ENCODE measurements at regions not wholly inside any gene's neighbourhood (a gene's known extent, or its start where the extent isn't known, plus 50 kb on each side); places are given as distances from the start of the nearest gene placed in this dataset.
A peak's percentile ranks its signal among the peaks of the same experiment; 100 is the strongest.

DNA sequence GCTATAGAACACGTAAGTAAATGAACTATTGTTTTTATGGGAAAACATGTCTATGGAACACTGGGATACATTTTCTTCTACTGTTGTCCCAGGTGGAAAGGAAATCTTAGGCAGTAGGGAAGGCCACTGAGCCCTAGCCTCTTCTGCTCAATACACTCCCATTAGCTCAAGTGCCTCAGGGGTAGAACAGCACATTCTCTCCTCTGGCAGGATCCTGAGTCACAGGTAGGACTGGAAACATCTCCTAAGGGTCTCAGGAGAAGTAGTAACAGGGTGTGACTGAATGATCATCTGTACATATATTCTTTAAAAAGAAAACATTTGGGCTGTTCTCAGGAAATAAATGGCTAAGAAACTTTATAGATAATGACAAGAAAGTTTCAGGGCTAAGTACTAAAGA, 175.6 kb upstream of the ESRRG start:
- Histone ChIP-seq H3K36me3 (replicated peaks in 1 of 2; ENCODE audit: control insufficient read depth in 2 of 2, insufficient read depth in 2 of 2, low read length in 2 of 2) (no peaks in the 10 kb centered on the region), H3K23ac (ENCODE audit: low read depth, low read length, poor library complexity) (no peak overlapping the region), H2AFZ (ENCODE audit: low read length) (no peak overlapping the region), H3K9ac (ENCODE audit: low read depth, low read length, poor library complexity) (no peak overlapping the region), H3K4me2 (ENCODE audit: insufficient read depth, low read length, poor library complexity, severe bottlenecking) (no peak overlapping the region), H2BK12ac (ENCODE audit: low read length) (no peak overlapping the region), H3K9me3 (replicated peaks in 1 of 2; ENCODE audit: control insufficient read depth in 2 of 2, insufficient read depth in 1 of 2, low read depth in 1 of 2, low read length in 2 of 2) (no peaks in the 10 kb centered on the region), H4K8ac (ENCODE audit: low read depth, low read length) (no peak overlapping the region), H3K4ac (ENCODE audit: low read length) (no peak overlapping the region), H3K4me3 (ENCODE audit: low read length in 2 of 2) (no peak overlapping the region), H3K18ac (ENCODE audit: low read length) (no peak overlapping the region), H3K27ac (replicated peaks; ENCODE audit: low read length) (no peak overlapping the region), H3K4me1 (ENCODE audit: control insufficient read depth in 2 of 2, insufficient read depth in 1 of 2, low read depth in 1 of 2, low read length in 2 of 2) (peaks cover 2 to 12% of the 10 kb centered on the region in 2 donors), H2BK5ac (ENCODE audit: low read length) (no peak overlapping the region), H3K27me3 (ENCODE audit: control insufficient read depth in 3 of 3, insufficient read depth in 3 of 3, low read depth in 1 of 3, low read length in 3 of 3) (no peaks in the 10 kb centered on the region), H3K14ac (ENCODE audit: low read length) (no peak overlapping the region), H2BK120ac (ENCODE audit: low read depth, low read length) (no peak overlapping the region), H2AK5ac (ENCODE audit: low read depth, low read length) (no peak overlapping the region), H3K79me1 (ENCODE audit: low read depth, low read length) (no peaks in the 10 kb centered on the region), H2BK15ac (ENCODE audit: low read length) (no peak overlapping the region), H4K91ac (ENCODE audit: low read depth, low read length, poor library complexity) (no peak overlapping the region)
- no peak for DNase-seq (ENCODE audit: low spot score)
- no CpG with 5 or more reads among the region's 1 CpG for whole genome bisulfite sequencing, 2 donors (ENCODE audit: extremely low coverage in 2 of 2, insufficient read length in 2 of 2, insufficient replicate concordance in 1 of 2)

DNA sequence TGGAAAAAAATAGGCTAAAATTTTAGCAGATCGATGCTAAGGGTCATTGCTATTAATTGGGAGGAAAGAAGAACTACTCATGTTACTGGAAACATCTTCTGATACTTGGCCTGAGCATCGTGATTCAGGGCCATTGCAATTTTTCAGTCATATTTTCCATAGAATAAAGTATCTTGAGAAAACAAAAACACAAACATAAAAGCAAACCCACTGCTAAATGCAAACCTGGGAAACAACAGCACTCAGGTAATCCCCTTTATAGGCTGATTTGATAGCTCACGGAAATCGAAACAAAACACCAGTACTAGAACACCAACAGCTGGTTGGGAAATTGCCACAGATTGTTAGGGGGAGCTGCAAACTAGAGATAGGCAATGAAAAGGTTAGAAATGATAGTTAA, 172.9 kb upstream of the ESRRG start:
- Histone ChIP-seq H3K4me3 (ENCODE audit: low read length in 2 of 2) (no peak overlapping the region), H3K4ac (ENCODE audit: low read length) (no peak overlapping the region), H2AK5ac (ENCODE audit: low read depth, low read length) (no peak overlapping the region), H3K79me1 (ENCODE audit: low read depth, low read length) (no peaks in the 10 kb centered on the region), H2AFZ (ENCODE audit: low read length) (no peak overlapping the region), H3K4me2 (ENCODE audit: insufficient read depth, low read length, poor library complexity, severe bottlenecking) (no peak overlapping the region), H2BK15ac (ENCODE audit: low read length) (no peak overlapping the region), H3K9me3 (replicated peaks in 1 of 2; ENCODE audit: control insufficient read depth in 2 of 2, insufficient read depth in 1 of 2, low read depth in 1 of 2, low read length in 2 of 2) (no peaks in the 10 kb centered on the region), H4K8ac (ENCODE audit: low read depth, low read length) (no peak overlapping the region), H3K36me3 (replicated peaks in 1 of 2; ENCODE audit: control insufficient read depth in 2 of 2, insufficient read depth in 2 of 2, low read length in 2 of 2) (no peaks in the 10 kb centered on the region), H4K91ac (ENCODE audit: low read depth, low read length, poor library complexity) (no peak overlapping the region), H3K27ac (replicated peaks; ENCODE audit: low read length) (no peak overlapping the region), H3K9ac (ENCODE audit: low read depth, low read length, poor library complexity) (no peak overlapping the region), H2BK12ac (ENCODE audit: low read length) (no peak overlapping the region), H3K14ac (ENCODE audit: low read length) (no peak overlapping the region), H3K4me1 (ENCODE audit: control insufficient read depth in 2 of 2, insufficient read depth in 1 of 2, low read depth in 1 of 2, low read length in 2 of 2) (peaks cover 0 to 6% of the 10 kb centered on the region in 2 donors), H3K27me3 (ENCODE audit: control insufficient read depth in 3 of 3, insufficient read depth in 3 of 3, low read depth in 1 of 3, low read length in 3 of 3) (no peaks in the 10 kb centered on the region), H2BK5ac (ENCODE audit: low read length) (no peak overlapping the region), H3K23ac (ENCODE audit: low read depth, low read length, poor library complexity) (no peak overlapping the region), H2BK120ac (ENCODE audit: low read depth, low read length) (no peak overlapping the region), H3K18ac (ENCODE audit: low read length) (no peak overlapping the region)
- no CpG with 5 or more reads among the region's 4 CpGs for WGBS, 2 donors (ENCODE audit: extremely low coverage in 2 of 2, insufficient read length in 2 of 2, insufficient replicate concordance in 1 of 2)
- no peak for DNase-seq (ENCODE audit: low spot score)

GRCh38 chr1:216894494-216894893, 171.3 kb upstream of the ESRRG start:
- WGBS, 2 donors (ENCODE audit: extremely low coverage in 2 of 2, insufficient read length in 2 of 2, insufficient replicate concordance in 1 of 2) = no CpG with 5 or more reads among the region's 5 CpGs
- Histone ChIP-seq H2AK5ac (ENCODE audit: low read depth, low read length) (no peak overlapping the region), H3K4me2 (ENCODE audit: insufficient read depth, low read length, poor library complexity, severe bottlenecking) (no peak overlapping the region)

GRCh38 chr1:216892581-216893160, 169.4 kb upstream of the ESRRG start:
- H2BK120ac ChIP-seq (ENCODE audit: low read depth, low read length) = no peak overlapping the region
- no peak overlapping the region for H4K8ac ChIP-seq (ENCODE audit: low read depth, low read length)
- H2BK12ac ChIP-seq (ENCODE audit: low read length) = no peak overlapping the region
- no peaks in the 10 kb centered on the region for H3K9me3 ChIP-seq (replicated peaks in 1 of 2; ENCODE audit: control insufficient read depth in 2 of 2, insufficient read depth in 1 of 2, low read depth in 1 of 2, low read length in 2 of 2)
- no peak overlapping the region for H2AK5ac ChIP-seq (ENCODE audit: low read depth, low read length)
- no peak overlapping the region for H4K91ac ChIP-seq (ENCODE audit: low read depth, low read length, poor library complexity)
- no peak overlapping the region for H3K9ac ChIP-seq (ENCODE audit: low read depth, low read length, poor library complexity)
- no peak overlapping the region for H3K18ac ChIP-seq (ENCODE audit: low read length)
- H3K27ac ChIP-seq (replicated peaks; ENCODE audit: low read length) = no peak overlapping the region
- no peaks in the 10 kb centered on the region for H3K27me3 ChIP-seq (ENCODE audit: control insufficient read depth in 3 of 3, insufficient read depth in 3 of 3, low read depth in 1 of 3, low read length in 3 of 3)
- H2BK15ac ChIP-seq (ENCODE audit: low read length) = no peak overlapping the region
- no peak overlapping the region for H3K4ac ChIP-seq (ENCODE audit: low read length)
- H3K23ac ChIP-seq (ENCODE audit: low read depth, low read length, poor library complexity) = no peak overlapping the region
- H3K4me1 ChIP-seq (ENCODE audit: control insufficient read depth in 2 of 2, insufficient read depth in 1 of 2, low read depth in 1 of 2, low read length in 2 of 2) = peaks cover 1 to 9% of the 10 kb centered on the region in 2 donors
- H3K36me3 ChIP-seq (replicated peaks in 1 of 2; ENCODE audit: control insufficient read depth in 2 of 2, insufficient read depth in 2 of 2, low read length in 2 of 2) = no peaks in the 10 kb centered on the region
- no peak for DNase-seq (ENCODE audit: low spot score)
- H3K4me2 ChIP-seq (ENCODE audit: insufficient read depth, low read length, poor library complexity, severe bottlenecking) = no peak overlapping the region
- no peak overlapping the region for H2BK5ac ChIP-seq (ENCODE audit: low read length)
- no peak overlapping the region for H3K4me3 ChIP-seq (ENCODE audit: low read length in 2 of 2)
- no CpG with 5 or more reads among the region's 10 CpGs for WGBS, 2 donors (ENCODE audit: extremely low coverage in 2 of 2, insufficient read length in 2 of 2, insufficient replicate concordance in 1 of 2)
- H3K79me1 ChIP-seq (ENCODE audit: low read depth, low read length) = no peaks in the 10 kb centered on the region
- H2AFZ ChIP-seq (ENCODE audit: low read length) = peak overlapping the region; percentile 7
- no peak overlapping the region for H3K14ac ChIP-seq (ENCODE audit: low read length)

More at GRCh38 chr1:216894494-216894893, 171.3 kb upstream of the ESRRG start:
- H3K27me3 ChIP-seq (ENCODE audit: control insufficient read depth in 3 of 3, insufficient read depth in 3 of 3, low read depth in 1 of 3, low read length in 3 of 3) = no peaks in the 10 kb centered on the region
- H3K18ac ChIP-seq (ENCODE audit: low read length) = no peak overlapping the region
- DNase-seq (ENCODE audit: low spot score) = no peak
- H3K36me3 ChIP-seq (replicated peaks in 1 of 2; ENCODE audit: control insufficient read depth in 2 of 2, insufficient read depth in 2 of 2, low read length in 2 of 2) = no peaks in the 10 kb centered on the region
- H4K8ac ChIP-seq (ENCODE audit: low read depth, low read length) = no peak overlapping the region
- no peak overlapping the region for H3K23ac ChIP-seq (ENCODE audit: low read depth, low read length, poor library complexity)
- H3K4me1 ChIP-seq (ENCODE audit: control insufficient read depth in 2 of 2, insufficient read depth in 1 of 2, low read depth in 1 of 2, low read length in 2 of 2) = peaks cover 0 to 6% of the 10 kb centered on the region in 2 donors
- peak overlapping the region; percentile 18 for H2AFZ ChIP-seq (ENCODE audit: low read length)
- H3K9me3 ChIP-seq (replicated peaks in 1 of 2; ENCODE audit: control insufficient read depth in 2 of 2, insufficient read depth in 1 of 2, low read depth in 1 of 2, low read length in 2 of 2) = no peaks in the 10 kb centered on the region
- H2BK5ac ChIP-seq (ENCODE audit: low read length) = no peak overlapping the region
- H2BK12ac ChIP-seq (ENCODE audit: low read length) = no peak overlapping the region
- no peak overlapping the region for H3K9ac ChIP-seq (ENCODE audit: low read depth, low read length, poor library complexity)
- no peak overlapping the region for H3K4ac ChIP-seq (ENCODE audit: low read length)
- H3K14ac ChIP-seq (ENCODE audit: low read length) = no peak overlapping the region
- H2BK15ac ChIP-seq (ENCODE audit: low read length) = no peak overlapping the region
- H2BK120ac ChIP-seq (ENCODE audit: low read depth, low read length) = no peak overlapping the region
- H3K4me3 ChIP-seq (ENCODE audit: low read length in 2 of 2) = no peak overlapping the region
- no peak overlapping the region for H4K91ac ChIP-seq (ENCODE audit: low read depth, low read length, poor library complexity)
- no peaks in the 10 kb centered on the region for H3K79me1 ChIP-seq (ENCODE audit: low read depth, low read length)
- H3K27ac ChIP-seq (replicated peaks; ENCODE audit: low read length) = no peak overlapping the region

All from neuronal stem cell (in vitro differentiated cells).